UCSD-AML1 (cell line): ENCODE measurements at regions not wholly inside any gene's neighbourhood (a gene's known extent, or its start where the extent isn't known, plus 50 kb on each side); places are given as distances from the start of the nearest gene placed in this dataset.

ENCODE experiments used
- DNase-seq: peaks from one replicate; lab custom pipeline; 2025; ENCODE audit not compliant: unreplicated experiment; lab: John Stamatoyannopoulos, UW

DNA sequence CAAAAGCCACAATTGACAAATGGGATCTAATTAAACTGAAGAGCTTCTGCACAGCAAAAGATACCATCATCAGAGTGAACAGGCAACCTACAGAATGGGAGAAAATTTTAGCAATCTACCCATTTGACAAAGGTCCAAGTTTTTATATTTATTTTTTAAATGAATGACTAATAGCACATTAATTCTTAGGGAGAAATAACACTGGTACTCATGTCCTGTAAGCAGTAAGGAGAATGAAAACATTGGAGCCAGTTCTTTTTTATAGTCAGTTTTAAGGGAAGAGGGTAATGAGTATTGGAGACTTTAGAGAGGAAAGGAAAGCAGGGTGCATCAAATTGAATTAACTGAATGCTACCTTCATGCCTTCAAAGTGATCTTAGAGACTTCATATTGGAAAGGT lies 404.7 kb upstream of the TGFBR2 start:
- no peak for DNase-seq

DNA sequence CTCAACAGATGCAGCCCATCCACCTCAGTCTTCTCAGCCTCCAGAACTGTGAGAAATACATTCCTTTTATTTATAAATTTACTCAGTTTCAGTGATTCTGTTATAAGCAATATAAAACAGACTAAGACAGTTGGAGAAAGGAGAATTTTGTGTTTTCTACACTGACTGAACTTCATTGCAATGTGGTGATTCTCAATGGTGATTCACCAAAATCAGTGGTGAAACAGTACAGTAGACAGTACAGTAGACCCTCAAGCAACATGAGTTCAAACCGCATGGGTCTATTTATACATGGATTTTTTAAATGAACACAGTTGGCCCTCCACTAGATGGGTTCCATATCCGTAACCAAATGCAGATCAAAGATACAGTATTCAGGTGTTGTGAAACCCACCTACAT lies 403.1 kb upstream of the TGFBR2 start:
- no peak for DNase-seq

DNA sequence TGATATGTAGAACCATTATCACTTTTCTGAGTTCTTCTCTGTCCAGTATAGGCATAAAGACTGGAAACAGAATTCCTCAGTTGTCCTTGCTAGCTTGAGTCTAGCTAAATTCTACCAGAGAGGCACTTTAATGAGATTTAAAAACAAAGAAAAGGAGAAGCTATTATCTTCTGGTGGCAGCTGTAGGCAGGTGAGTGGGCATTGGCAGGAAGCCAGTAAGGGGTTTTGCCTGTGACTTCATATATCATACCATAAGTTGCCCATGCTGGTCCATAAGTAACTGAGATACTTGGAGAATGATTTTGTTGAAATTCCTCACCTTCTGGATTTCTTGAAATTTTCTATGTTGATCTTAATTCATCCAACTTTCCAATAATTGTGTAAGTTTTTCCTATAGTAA lies 402.3 kb upstream of the TGFBR2 start:
- no peak for DNase-seq

DNA sequence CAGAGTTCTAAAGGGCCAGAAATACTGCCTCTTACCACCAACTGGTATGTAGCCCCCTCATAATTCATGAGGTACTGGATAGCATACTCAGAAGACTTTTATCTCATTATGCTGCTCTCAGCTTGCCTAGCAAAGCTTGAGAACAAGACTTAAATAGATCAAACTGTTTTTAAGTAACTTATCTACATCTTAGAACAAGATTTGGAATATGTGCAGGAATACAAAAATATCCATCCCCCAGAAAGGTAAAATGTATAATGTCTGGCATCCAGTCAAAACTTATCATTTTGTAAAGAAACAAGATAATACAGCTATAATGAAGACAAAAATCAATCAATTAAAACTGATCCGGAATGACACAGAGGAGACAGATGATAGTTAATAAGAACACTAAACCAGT lies 400.4 kb upstream of the TGFBR2 start:
- no peak for DNase-seq

DNA sequence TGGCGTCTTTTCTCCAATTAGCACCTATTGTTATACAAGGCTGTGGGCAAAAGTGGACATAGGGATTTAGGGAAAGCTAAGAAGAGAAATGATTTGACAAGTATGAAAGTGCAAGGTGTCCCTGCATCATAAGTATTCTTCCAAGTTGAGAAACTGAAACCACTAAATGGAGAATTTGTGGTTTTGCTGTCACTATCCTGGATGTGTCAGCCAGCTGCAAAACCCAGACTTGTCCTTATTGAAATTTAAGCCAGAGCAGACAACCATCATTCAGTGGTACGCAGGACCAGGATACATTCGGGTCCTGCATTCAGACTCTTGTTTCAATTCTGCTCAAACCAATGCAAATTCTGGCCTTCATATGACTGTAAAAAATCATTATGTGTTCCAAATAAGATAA lies 384.8 kb upstream of the TGFBR2 start:
- DNase-seq, result no peak

DNA sequence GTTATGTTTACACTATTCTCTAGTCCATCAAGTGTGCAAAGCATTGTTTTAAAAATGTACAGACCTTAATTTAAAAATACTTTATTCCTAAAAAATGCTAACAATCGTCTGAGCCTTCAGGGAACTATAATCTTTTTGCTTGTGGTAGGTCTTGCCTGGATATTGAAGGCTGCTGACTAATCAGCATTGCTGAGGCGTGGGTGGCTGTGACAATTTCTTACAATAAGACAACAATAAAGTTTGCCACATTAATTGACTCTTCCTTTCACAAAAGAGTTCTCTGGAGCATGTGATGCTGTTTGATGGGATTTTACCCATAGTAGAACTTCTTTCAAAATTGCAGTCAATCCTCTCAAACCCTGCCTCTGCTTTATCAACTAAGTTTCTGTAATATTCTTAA lies 384.0 kb upstream of the TGFBR2 start:
- no peak for DNase-seq

DNA sequence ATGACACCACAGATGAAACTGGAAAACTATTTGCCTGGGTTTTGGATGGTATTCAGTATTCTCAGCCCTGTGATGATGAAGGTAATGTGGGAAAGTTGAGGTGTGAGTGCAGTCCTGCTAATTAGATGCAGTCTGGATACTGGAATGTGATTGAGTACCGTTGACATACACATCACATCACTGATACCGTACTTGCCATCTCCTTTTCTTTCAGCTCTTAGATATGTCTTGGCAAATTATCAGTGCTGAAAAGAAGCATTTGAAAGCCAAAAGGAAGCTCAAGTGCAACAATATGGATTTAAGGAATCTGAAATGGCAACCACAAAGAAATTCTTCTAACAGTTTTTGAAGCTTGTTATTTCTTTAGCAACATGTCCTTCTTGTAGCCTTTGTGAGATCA lies 381.4 kb upstream of the TGFBR2 start:
- DNase-seq, result no peak

DNA sequence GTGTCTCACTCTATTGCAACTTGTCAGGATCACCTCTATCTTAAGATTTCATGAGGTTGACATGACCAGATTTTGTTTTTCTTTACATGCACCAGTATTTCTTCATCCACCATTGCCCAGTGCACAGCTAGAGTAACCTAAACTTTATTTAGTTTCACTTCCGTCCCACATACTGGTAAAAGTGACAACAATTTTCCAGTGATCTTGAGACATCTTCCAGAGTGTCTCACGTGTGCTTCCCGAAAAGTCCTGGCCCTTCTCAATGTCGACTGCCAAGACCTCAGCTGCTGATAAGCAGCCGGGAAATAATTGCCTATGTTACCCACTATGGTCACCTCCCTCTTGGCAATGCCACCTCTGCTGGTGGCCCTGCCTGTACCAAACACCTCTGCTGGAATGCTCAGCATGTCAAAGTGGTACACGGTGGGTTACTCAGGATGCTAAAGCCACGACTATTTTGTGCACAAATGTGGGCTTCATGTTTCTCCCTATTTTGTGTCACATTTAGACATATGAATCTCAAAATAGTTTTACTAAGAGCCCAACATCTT lies 379.7 kb upstream of the TGFBR2 start:
- no peak for DNase-seq

DNA sequence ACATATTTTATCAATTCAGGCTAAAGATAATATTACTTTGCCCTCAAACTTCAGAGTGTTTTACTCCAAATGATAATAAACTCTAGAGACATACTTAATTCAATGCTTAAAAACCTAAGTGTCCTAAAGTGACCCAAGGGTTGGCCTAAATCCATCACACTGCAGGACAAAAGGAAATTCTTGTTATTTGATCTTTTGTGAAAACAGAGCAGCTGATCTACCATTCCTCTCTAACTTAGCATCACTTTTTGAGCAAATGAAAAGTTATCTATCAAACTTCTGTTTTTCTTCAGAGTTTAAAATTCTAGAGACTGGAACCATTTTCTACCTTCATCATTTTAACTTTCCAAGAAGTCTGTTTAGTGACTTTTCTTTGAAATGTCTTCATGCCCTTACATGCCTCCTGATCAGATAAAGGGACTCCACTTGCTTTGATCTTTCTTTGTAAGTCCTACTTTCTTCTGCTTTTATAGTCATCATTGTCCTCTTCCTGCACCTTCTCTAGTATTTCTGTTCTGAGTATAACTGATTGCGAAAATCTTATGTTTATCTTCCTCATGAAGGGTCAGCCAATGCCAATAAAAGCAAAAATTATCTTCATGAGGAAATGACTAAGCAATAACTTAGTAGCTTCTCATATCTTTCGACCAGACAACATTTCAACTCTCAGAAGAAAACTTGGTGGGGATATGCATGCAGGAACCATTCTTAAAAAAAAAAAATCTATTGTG lies 378.7 kb upstream of the TGFBR2 start:
- DNase-seq, result no peak

DNA sequence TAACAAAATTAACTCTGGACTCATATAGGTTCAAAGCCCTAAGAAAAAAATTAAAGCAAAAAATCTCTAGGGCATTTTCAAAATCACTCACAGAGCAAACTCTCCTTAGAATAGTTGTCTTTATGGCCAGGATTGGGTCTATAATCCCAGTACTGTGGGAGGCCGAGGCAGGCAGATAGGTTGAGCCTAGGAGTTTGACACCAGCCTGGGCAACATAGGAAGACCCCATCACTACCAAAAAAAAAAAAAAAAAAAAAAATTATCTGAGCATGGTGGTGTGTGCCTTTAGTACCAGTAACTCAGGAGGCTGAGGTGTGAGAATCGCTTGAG lies 378.1 kb upstream of the TGFBR2 start:
- DNase-seq, result no peak

DNA sequence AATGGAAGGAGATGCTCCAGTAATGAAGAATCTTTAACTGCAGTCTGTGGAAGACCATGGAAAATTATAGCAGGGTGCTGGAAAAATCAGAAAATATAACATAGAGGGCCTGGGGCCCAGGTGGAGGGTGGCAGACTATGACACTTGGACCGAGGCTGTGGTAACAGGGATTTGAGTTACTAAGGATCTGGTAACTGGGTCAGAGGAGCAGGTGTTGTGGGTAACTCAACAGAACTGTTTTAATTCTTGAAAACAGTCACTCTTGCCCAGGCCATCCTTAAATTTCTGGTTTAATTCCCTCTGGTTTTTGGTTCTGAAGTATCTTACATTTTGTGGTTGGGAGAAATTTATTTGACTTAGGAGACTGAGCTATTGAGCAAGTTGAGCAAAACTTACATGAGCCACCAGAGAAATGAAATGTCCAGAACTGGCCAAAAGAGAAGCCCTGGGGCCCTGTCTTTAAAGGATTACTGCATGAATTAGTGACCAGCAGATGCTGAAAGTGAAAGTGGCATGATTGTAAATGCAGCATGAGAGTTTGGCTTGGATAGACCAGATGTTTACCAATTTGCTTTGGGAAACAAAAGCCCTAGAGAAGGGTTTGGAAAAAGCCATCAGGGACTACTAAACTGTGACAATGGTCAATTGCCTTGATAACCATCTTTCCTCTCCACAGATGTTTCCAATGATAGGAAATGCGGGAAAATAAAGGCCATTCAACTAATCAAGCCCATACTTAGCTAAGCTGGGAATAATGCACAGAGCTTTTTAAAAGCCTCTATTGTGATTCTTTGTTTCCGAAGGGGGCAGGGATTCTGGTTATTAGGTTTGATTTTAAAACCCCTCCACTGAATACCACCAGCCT lies 374.9 kb upstream of the TGFBR2 start:
- DNase-seq, result no peak

DNA sequence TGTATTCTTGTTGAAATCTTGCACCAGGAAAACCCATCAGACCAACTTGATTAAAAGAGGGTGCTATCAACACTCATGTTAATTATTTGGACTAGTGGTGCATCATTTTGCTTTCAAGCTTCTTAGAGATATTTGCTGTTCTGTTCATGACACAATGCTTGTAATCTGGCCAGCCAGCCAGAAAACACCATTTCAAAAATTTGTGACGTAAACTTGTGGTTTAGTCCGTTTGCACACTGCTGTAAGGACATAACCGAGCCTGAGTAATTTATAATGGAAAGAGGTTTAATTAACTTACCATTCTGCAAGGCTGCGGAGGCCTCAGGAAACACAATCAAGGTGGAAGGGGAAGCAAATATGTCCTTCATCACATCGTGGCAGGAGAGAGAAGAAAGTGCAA lies 374.3 kb upstream of the TGFBR2 start:
- no peak for DNase-seq

DNA sequence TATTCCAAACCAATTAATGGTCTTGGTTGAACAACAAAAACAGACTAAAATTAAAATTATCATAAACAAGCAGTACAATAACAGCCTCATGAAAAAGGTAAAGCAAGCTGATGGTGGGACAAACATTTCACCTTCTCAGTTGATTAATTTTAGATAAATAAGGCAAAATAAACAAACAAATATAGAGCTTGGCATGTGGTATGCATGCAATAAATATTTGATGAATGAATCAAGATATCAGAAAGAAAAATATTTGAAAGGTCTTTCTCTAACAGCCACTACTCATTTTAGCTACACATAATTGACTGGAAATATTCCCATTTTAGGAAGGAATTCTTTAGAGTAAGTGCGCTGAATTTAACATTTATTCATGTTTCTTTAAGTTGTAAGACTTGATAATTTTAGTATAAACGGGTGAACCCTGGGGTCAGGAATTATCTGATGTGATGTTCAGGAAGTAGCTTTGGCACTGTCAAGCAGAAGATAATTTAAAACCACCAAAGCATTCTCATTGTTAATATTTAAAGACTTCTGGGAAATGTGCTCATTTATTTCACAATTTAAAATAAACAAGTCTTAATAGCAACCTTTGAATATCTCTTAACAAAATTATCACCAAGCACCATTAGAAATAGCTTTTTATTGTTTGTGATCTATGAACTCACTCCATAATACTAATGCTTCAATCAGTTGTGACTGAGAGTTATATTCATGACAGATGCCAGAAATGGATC lies 372.3 kb upstream of the TGFBR2 start:
- no peak for DNase-seq

DNA sequence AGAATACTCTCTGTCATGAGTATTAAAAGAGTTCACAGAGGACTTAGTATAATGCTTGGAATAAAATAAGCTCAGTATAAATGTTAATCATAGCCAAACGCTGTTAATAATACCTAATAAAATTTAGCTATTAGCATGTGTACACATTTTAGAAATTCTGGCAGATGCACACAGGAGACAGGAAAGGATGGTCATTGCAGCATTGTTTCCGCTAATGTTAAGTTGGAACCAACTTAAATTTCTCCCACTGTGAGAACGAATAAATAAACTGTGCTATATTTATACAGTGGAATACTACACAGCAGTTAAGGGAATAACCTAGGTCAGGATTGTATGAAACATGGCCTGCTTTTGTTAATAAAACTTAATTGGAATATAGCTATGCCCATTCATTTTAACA lies 370.4 kb upstream of the TGFBR2 start:
- DNase-seq, result no peak

DNA sequence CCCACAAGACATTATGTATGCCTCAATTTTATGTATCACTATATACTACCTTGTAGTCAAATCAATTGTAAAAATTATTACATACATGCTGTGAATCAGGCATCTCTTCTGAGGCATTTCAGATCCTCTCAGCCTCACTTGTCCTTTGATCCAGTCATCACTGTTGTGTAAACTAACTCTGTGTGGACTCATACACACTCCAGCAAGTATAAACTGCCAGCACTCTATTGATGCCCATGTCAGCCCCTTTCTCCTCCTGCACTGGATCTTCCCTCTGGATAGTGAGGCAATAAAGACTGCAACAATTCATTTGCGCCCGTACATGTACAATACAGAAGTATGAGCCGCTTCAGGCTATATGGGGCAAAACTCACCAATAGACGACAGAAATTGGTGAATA lies 364.7 kb upstream of the TGFBR2 start:
- DNase-seq, result no peak

DNA sequence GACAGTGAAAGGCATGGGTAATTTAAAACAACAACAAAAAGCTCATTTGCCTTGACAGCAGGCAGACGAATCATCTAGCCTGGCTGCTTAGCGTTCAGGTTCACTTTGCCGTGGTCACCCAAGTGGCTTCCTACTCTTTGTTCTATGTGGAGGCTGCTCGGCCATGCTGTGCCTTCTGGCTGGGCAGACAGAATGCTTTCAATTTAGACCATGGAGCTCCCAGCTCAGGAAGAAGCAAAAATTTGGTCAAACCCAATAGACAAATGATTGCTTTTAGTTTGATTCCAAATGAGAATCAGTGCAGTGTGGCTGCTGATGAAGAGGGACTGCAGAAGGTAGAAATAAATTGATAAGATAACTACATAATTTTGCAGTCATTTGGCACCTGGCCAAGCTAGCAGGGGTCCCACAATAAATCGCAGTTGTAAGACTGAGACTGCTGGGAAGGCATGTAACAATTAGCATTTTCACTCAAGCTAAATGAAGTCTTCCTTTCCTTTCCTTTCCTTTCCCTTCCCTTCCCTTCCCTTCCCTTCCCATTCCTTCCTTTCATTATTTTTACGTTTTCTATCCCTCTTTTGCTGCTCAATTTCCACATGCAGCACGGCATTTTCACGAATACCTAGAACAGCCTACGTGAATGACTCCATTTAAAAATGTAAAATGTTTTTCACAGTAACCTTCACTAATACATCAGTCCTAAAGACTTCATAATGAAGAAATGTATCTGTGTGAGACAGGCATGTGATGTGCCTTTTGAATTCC lies 360.4 kb upstream of the TGFBR2 start:
- DNase-seq, result no peak

DNA sequence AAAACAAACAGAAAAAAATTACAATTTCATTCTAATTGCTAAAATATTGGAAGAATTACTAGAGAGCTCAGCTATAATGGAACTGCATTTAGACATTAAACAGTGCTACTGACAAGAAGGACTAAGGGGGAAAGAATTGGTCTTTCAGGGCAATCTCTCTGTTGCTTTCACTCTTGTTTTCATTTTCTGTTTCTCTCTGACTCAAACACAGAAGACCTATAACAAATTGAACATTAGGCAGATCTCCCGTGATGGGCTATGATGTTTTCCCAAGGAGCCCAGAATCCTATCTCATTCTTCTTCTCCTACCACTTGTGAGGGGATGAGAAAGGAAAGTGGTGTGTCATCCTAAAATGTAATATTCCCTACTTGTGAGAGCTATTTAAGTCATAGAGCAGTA lies 358.0 kb upstream of the TGFBR2 start:
- DNase-seq, result no peak

DNA sequence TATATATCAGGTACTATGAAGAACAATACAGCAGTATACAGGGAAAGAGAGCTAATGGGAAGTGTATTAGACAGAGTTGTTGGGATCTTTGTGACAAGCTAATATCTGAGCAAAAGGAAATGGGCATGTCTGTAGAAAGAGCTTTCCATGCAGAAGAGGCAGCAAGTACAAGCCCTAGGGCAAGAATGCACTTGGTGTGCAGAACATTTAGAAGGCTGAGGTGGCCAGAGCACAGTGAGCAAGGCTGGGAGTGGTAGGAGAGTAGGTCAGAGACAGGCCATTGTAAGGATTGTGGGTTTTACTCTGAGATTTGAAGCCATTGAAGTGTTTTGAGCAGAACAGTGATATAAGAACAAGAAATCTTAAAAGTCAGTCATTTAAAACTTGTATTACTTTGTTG lies 353.9 kb upstream of the TGFBR2 start:
- no peak for DNase-seq

DNA sequence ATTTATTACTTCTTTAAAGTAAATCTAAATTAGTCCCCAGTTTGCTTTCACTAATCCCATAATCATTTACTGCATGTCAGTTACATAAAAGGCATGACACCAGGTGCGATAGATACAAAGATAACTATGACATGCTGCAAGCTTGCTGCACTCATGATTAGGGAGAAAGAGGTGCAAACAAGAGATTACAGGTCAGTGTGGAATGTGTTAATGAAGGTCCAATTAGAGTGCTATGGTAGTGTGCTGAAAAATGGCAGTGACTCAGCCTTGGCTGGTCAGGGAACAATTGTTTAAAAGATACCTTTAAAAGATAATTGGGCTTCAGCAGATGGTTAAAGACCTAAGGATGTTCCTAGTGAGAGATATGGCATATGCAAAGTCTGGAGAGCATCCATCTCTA lies 352.6 kb upstream of the TGFBR2 start:
- no peak for DNase-seq

DNA sequence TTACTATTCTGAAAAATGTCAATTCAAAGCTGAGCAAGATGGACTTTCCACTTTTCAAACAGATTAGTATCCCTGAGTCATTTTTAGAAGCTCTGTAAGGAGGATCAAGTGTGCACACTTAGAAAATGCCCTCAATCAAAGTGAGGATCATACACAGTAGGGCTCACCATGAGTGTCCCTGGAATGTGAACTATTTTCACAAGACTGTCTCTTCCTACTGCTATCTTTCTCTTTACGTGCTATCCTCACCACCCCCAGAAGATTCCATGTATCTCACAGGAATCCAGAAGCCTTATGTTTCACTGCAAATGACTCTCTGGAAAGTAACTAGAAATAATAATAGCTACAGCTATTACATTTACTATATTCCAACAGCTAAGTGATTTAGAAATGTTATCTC lies 349.9 kb upstream of the TGFBR2 start:
- DNase-seq, result no peak
